T-helper 1 cell (primary cell): ENCODE measurements at regions not wholly inside any gene's neighbourhood (a gene's known extent, or its start where the extent isn't known, plus 50 kb on each side); places are given as distances from the start of the nearest gene placed in this dataset.

Experiments
- DNase-seq, 5 donors: peaks; one replicate each; pipeline ENCODE4 v3.0.0-alpha.2; 2012 to 2020

DNA sequence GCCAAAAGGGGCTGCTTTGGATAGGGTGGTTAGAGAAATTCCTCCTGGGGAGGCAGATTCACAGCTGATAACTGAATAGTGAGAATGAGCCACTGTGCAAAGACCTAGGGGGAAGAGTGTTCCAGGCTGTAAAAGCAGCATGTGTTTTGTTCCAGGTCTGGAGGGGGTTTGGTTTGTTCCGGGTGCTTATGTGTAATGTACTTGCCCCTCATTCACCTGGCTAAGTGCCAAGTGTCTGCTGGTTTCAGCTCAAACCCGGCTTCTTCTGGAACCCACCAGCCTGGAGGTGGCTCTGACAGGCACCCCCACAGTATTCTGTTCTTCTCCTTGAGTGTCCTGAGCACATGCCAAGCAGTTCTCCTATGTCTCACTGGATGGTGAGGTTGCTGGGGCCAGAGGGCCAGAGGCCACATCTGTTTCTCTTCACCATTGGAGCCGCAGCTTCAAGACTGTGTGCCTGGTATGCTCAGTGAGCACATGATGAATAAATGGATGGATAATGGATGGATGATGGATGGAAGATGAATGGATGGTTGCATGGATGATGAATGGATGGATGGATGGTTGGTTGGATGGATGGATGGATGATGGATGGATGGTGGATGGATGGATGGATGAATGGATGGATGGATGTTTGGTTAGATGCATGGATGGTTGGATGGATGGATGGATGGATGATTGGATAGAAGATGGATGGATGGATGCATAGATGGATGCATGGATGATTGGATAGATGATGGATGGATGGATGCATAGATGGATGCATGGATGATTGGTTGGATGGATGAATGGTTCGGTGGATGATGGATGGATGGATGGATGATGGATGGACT, 227.6 kb downstream of the BMP7 start:
- no peak for DNase-seq

DNA sequence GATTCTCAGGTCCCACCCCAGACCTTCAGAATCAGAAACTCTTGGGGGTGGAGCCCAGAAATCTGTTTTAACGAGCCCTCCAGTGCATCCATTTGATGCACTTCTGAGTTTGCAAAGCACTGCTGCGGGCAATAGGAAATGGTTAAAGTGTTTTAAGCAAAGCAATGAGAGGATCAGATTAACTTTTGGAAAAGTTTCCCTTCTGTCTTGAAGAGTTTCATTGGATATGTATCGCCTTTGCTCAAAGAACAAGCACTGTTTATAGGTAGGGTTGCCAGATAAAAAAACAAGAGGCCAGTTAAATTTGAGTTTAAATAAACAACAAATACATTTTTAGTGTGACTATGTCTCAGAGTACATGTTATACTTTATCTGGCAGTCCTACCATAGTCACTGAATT, 226.0 kb downstream of the BMP7 start:
- DNase-seq: no peak

DNA sequence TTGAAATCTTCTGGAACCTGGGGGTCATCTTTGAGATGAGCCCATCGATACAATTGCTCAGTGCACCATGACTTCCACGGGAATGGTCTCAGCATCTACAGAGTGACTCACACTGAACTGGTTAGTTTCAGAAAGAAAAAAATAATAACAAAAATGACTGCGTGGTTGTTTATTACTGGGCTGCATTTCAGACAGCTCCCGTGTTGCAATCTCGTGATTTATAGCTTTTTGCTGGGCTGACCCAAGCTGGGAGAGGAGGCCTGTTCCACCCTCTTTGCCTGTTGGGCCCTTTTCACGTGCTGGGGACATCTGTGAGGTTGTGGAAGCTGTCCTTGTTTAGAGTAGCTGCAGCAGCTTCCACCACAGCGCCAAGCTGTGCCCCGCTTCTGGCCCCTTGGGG, 225.5 kb downstream of the BMP7 start:
- no peak for DNase-seq

DNA sequence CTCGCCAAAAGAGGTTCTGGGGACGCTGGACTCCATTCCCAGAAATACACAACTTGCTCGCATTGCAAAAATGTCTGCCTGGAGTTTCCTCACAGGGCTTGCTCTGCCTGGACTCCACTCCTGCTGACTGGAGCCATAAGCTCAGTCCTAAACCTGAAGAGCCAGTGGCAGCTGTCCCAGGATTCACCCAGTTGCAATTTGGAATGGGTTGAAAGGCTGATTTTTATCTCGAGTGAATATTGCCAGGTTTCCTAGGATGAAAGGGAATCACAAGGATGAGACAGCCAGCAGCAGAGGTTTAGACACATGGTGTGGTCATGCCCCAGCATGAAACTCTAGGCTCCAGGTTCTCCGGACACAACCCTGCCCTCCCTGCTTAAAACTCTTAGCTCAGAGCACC, 223.3 kb downstream of the BMP7 start:
- DNase-seq: no peak

DNA sequence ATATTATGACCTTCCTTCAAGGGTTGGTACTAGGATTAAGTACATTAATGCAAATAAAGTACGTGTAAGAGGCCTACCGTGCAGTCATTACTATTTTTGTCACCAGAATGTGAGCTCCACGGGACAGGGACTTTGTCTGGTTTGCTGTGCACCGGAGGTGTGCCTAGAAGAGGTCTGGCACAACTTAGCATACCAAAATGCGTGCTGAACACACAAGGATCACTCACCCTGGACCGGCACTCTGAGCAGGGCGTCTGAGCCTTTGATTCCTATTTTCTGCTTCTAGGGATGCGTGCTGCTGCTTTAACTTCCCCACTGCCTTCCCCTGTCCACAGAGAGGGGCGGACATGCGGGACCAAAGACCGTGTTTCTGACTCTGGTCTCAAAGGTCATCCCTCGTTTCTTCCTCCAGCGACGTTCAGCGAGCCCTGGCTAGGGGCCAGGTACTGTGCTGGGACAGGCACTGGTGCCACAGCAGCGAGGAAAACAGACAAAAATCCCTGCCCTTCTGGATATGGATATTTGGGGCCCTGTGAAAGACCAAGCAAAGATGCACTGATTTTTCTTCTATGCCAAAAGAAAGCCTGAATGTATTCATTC, 222.7 kb downstream of the BMP7 start:
- no peak for DNase-seq

DNA sequence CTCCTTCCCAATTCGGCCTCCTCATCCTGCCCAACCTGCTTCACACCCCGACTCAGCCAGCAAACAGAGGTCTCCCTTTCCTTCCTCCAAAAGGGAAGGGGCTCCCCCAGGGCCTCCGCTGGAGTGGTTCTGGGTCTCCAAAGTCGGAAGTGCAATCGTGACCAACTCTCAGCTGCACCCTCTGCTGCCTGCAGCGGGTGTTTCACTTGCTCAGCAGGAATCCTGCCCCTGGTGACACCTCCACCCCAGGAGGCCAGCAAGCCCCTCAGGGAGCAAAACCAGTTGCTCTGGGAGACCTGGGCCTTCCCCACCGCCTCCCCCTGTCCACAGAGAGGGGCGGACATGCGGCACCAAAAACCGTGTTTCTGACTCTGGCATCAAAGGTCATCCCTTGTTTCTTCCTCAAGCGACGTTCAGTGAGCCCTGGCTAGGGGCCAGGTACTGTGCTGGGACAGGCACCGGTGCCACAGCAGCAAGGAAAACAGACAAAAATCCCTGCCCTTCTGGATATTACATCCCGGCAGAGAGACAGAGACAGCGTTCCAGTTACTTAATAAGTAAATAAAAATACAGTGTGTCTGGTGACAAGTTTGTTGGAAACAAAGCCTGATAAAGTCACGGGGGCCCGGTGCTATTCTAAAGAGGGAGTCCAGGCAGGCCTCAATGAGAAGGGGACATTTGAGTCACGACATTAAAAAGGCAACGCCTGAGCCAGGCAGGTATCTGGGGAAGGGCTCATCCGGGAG, 219.0 kb downstream of the BMP7 start:
- DNase-seq: no peak

DNA sequence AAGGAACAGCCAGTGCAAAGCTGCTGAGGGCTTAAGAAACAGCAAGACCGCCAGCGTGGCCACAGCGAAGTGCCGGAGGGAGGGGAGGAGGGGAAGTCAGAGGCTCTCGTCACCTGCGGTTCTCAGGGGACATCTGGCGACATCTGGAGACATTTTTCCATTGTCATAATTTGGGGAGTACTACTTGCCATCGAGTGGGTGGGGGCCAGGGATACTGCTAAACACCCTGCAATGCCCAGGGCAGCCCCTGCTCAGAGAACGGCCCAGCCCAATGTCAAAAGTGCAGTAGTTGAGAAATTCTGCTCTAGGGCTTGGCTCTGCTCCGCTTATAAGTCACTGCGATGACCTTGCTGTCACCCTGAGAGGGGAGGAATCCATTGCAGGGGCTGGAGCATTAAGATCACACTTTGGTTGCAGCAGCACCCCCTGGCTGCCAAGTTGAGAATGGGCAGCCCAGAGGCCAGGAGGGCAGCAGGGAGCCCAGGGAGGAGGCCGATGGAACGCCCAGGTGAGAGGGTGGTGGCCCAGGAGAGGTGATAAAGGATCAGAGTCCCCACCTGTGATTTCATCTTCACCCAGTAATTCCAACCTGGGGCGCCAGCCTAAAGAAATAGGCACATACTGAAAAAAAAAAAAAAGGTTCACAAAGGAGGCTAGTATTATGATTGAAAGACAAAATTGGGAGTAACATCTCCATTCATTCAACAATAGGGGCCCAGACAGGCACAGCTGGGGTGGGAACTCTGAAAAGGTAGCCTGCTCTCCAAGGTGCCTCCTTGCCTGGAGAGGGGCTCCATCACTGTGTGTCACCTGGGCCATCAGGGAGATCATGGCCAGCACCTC, 218.2 kb downstream of the BMP7 start:
- DNase-seq: no peak

DNA sequence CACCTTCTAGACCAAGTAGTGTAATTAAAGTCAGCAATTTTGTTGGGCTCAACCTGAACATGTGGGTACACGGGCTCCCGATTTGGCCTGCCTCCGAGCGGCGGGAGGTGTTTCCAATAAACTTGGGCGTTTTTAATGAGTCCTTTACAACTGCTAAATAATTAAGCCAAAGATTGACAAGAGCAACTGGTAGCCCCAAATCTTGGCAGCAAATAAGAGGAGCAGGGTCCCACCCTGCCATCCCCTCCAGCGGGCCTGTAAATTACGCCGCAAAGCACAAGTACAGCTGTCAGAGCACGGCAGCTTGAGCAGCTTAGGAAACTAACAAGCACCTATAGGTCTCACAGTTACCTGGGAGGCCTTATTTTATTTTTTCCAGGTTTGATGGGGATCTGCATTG, 217.1 kb downstream of the BMP7 start:
- DNase-seq: no peak

DNA sequence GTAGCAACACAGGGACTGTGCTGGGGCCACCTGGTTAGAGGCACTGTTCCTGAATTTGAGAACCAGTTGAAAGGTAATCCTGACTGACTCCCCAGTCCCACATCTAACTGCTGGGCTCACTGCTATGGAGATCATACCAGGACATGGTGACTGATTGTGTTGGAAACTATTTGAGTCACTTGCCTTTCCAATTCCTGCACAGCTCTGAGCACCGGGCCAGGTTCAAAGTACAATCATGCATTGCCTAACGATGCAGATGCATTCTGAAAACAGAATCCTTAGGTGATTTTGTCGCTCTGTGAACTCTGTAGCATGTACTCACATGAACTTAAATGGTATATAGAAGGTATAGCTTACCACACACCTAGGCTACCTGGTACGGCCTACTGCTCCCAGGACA, 215.3 kb downstream of the BMP7 start:
- DNase-seq: no peak

DNA sequence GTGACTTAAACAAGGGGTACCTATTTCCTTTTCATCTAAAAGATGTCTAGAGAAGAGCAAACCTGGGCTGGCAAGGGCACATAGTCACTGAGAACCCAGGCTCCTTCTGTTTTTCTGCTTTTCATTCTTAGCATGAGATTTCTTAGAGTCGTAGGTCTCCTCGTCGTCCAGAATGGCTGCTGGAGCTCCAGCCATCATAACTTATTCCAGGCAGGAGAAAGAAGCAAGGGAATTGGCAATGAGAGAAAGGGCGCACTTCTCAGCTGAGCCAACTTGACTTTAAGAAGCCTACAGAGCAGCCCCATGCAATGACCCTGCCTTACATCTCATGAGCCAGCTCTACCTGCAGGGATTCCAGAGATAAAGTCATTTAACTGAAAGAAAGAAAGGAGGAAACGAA, 213.4 kb downstream of the BMP7 start:
- no peak for DNase-seq

DNA sequence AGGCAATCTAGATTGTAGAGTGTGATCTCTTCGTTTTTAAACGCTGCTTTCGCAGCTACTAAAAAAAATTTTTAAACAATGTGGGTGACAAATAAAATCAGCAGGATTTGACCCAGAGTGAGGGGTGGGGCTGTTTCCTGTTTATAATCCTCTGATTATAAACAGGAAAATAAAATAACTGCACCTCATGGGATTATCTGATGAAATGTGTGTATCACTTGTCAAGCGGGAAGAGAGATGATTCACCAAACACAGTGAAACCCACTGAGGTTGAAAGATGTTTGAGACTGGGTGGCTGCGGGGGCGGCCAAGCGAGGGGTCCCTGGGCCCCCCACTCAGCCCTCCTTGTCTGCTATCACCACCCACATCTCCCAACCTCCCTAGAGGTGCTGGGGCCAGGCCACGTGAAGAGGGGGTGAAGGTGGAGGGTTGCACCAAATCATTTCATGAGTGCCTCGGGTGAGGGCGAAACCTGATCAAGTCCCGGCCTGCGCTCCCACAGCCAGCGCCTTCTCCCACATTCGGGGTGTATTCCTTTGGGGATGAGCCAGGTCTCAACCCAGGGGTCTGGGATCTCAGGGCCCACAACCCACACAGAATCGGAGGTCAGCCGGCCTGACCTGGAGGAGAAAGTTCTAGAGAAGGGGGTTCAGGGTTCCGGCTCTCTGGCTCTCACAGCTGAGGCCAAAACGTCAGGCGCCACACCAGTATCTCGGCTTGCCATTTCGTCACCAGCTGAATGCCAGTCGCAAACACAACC, 212.5 kb downstream of the BMP7 start:
- no peak for DNase-seq

DNA sequence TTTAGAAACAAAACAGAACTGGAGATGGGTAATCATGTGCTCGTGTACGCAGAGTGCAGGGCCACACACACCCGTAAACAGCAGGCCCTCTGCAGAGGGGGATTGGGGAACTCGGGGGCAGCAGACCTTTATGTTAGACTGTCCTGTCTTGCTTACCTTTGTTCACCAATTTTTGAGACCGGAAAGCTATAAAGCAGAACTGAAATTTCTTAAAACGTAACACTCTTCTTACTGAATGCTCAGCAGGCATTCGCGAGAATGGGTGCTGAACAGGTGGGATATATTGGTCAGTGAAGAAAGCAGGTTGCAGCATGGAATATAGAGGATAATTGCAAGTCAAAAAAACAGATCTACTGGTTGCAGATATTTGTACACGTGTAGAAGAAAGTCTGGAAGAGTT, 211.1 kb downstream of the BMP7 start:
- no peak for DNase-seq

DNA sequence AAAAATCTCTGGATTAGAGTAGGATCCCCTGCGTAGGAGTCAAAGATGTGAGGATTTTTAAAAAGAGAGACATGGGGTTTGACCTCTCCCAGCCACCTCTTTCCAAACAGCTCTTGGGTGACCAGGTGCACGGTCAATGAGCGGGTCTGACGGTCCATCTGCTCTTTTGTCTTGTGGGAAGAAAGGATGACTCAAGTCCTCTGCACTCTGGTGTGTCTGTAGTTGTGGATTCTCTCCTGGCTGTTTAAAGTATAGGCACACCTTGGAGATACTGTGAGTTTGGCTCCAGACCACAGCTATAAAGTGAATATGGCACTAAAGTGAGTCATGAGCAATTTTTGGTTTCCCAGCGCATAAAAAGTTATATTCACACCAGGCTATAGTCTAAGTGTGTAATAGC, 209.8 kb downstream of the BMP7 start:
- no peak for DNase-seq

DNA sequence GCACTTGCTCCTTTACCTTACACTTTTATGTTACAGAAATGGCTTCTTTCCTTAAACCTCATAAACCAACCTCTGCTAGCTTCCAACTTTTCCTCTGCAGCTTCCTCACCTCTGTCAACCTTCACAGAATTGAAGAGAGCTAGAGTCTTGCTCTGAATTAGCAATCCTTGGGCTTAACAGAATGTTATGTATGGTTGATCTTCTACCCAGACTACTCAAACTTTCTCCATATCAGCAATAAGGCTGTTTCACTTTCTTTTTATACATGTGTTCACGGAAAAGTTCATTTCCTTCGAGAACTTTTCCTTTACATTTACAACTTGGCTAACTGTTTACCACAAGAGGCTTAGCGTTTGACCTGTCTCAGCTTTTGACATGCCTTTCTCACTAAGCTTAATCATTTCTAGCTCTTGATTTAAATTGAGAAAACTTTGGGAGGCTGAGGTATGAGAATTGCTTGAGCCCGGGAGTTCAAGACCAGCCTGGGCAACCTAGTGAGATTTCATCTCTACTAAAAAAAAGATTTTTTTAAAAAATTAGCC, 207.3 kb downstream of the BMP7 start:
- DNase-seq: peak in 1 of 5 donors; percentile 38

DNA sequence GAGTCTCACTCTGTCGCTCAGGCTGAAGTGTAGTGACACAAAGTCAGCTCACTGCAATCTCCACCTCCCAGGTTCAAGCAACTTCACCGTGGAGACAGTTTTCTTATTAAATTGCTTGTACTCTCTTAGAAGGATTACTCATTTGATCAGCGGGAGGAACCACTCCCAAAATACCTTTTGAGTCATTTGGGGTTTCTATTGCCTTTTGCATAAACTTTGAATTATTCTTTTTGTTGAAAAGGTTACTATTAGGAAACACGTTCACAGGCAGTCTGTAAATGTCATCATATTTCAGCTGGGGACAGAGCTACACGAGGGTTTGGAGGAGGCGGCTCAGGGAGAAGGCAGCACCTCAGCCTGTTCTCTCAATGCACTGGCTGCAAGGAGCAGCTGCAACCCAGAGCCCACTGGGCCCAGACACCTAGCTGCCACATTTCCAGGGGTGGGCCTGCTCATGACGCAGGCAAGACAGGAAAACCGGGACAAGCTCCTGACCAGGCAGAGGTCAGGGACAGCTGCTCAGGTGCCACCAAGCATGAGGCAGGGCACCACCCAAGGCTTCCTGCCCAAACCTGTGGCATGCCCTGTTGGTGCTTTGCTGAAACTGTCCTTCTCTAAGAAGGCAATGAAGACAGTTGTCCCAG, 205.9 kb downstream of the BMP7 start:
- DNase-seq: peak in 1 of 5 donors; percentile 14

DNA sequence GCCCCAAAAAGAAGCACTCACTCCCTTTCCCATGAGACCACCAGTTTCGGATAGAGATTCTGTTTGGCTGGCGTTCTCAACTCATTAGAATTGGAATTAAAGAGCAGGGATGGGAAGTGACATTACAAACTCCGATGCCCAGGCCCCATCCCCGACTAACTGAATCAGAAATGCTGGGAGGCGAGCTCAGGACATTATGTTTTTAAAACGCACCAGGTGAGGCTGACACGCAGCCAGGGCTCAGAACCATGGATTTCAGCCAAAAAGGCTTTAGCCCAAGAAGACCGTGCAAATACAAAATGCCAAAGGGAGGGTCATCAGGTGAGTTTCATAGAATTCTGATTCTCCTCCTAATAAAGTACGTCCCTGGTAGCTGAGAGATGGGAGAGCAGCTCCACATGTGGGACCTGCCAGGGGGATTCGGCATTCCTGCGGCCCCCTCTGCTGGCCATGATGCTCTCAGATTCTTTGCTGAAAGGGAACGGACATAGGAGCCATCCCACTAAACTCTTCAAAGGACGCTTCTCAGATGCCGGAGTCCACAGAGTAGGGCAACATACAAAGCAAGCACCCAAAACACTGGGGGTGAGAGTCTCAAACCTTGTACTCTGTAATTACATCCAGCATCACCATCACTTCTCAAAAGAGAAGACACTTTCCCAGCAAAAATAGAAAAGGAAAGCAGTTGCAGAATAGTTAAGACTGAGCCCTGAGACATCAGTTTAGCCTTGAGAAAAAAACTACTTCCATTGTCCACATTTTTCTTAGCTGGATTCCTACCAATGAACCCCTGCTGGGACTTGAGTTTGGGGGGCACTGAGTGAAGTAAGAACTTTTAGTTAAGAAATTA, 205.2 kb downstream of the BMP7 start:
- no peak for DNase-seq

DNA sequence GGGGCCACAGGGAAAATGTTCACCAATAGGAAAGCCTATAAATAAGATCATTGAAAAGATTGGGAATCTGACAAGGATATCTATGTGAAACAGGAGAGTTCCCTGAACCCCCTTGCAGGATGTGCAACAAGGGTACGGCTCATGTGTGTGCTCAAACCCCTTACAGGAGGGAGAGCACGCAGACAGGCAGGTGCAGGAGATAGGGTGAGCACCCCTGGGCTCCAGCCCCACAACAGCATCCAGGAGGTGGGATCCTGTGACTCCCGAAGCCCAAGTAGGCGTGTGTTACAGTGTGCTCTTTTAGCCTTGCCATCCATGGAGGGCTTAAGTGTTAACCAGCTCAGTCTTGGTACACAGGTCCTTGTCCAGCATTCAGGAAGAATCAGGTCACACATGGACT, 204.2 kb downstream of the BMP7 start:
- no peak for DNase-seq

DNA sequence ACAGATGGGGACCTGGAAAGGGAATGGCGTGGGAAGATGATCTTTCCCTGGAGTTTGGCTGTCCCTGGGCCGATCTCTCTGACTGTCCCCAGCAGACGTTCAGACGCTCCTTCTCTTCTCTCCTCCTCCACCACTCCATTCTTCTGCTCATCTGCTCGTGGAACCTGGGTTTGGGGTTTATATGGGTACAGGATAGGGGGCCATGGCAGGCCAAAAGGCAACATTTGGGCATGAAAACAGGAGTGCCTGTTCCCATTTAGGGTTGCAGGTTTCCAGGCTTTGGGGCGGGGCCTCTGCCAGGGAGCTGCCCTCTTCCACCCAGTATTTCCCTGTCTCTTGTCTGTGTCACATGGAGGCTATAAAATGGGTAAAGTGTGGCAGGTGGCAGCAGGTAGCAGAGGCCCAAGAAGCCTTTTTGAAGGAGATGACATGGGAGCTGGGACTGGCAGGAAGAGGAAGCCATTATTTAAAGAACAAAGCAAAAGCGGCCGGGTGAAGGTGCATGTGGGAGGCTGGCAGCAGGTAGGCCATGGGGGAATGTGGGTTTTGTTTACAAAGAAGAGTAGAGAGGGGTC, 203.7 kb downstream of the BMP7 start:
- DNase-seq: no peak

DNA sequence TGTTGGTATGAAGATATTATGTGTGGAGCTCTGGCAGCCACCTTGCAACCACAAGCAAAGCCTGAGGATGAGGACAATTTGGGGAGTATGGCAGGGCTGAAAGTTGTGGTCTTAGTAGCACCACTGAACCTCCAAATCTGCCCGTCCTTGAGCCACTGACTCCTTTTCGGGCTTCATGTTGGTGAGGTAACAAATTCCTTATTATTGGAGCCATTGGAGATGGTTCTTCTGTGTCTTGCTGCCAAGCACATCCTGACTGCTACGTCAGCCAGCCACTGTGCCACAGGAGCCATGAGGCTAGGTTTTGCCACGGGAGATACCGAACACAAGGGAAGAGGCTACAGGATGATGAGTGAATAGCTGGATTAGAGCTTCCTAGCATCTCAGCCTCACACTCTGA, 201.6 kb downstream of the BMP7 start:
- DNase-seq: no peak

DNA sequence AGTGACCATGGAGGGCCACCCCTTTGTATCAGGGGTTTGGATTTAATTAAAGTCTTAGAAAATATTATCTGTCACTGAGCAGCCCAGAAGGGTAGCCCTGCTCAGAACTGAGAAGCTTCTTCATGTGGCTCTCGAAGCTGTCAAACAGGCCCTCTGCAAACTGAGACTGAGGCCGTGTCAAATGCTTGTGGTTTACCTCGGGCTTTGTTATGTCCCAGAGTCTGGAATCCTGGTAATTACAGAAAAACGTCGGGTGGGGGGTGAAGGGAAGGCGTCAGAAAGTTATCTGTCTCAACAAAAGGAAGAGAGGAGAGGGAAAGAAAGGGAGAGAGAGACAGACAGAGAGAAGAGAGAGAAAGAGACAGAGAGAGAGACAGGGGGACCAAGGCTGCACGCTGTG, 200.8 kb downstream of the BMP7 start:
- DNase-seq: no peak
